Brain microvascular endothelial cell (primary cell): ENCODE measurements at regions not wholly inside any gene's neighbourhood (a gene's known extent, or its start where the extent isn't known, plus 50 kb on each side); places are given as distances from the start of the nearest gene placed in this dataset.

Experiments used
- DNase-seq: peaks from one replicate; pipeline ENCODE4 v3.0.0-alpha.2; 2020
- H3K27ac ChIP-seq: fragments of 250-450 bp; sonication (Bioruptor Pico); 2 replicates; pipeline ENCODE4 v1.5.1; 2020; ENCODE audit warnings: mild to moderate bottlenecking, moderate library complexity
- H3K27me3 ChIP-seq: fragments of 250-450 bp; sonication (Bioruptor Pico); replicated peaks from 2 replicates; pipeline ENCODE4 v1.5.1; 2020; ENCODE audit warnings: mild to moderate bottlenecking
- H3K36me3 ChIP-seq: fragments of 250-450 bp; sonication (Bioruptor Pico); replicated peaks from 2 replicates; pipeline ENCODE4 v1.5.1; 2020; ENCODE audit warnings: mild to moderate bottlenecking
- H3K4me3 ChIP-seq: 2 replicates; pipeline ENCODE4 v1.5.1; 2011; ENCODE audit warnings: low read depth, mild to moderate bottlenecking, control low read depth, low read length, moderate library complexity
- in situ Hi-C: cut with HindIII; loops from 2 replicates; pipeline ENCODE4 v1.10.0; 2017; ENCODE audit warnings: low sequenced_read_pairs, low pct_ligation_motif_present
- TF ChIP-seq, protein P1 (sequence below): IDR thresholded peaks from 2 replicates; pipeline ENCODE4 v1.5.1; 2011; ENCODE audit warnings: low read depth, mild to moderate bottlenecking, moderate library complexity, low read length, control low read depth, inconsistent platforms; ENCODE audit errors: missing control alignments

- Histone ChIP-seq H3K36me3 (no peaks in the 10 kb centered on the region), H3K4me3 (no peak overlapping the region), H3K27ac (peak overlapping the region; percentile 26), H3K27me3 (no peaks in the 10 kb centered on the region)
- in situ Hi-C loops: no loop called here
- DNase-seq: peak; percentile 79
- TF ChIP-seq, protein P1, sequence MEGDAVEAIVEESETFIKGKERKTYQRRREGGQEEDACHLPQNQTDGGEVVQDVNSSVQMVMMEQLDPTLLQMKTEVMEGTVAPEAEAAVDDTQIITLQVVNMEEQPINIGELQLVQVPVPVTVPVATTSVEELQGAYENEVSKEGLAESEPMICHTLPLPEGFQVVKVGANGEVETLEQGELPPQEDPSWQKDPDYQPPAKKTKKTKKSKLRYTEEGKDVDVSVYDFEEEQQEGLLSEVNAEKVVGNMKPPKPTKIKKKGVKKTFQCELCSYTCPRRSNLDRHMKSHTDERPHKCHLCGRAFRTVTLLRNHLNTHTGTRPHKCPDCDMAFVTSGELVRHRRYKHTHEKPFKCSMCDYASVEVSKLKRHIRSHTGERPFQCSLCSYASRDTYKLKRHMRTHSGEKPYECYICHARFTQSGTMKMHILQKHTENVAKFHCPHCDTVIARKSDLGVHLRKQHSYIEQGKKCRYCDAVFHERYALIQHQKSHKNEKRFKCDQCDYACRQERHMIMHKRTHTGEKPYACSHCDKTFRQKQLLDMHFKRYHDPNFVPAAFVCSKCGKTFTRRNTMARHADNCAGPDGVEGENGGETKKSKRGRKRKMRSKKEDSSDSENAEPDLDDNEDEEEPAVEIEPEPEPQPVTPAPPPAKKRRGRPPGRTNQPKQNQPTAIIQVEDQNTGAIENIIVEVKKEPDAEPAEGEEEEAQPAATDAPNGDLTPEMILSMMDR: no peak
Measured at GRCh38 chr2:212646698-212647366, 108.2 kb upstream of the ERBB4 start.

DNA sequence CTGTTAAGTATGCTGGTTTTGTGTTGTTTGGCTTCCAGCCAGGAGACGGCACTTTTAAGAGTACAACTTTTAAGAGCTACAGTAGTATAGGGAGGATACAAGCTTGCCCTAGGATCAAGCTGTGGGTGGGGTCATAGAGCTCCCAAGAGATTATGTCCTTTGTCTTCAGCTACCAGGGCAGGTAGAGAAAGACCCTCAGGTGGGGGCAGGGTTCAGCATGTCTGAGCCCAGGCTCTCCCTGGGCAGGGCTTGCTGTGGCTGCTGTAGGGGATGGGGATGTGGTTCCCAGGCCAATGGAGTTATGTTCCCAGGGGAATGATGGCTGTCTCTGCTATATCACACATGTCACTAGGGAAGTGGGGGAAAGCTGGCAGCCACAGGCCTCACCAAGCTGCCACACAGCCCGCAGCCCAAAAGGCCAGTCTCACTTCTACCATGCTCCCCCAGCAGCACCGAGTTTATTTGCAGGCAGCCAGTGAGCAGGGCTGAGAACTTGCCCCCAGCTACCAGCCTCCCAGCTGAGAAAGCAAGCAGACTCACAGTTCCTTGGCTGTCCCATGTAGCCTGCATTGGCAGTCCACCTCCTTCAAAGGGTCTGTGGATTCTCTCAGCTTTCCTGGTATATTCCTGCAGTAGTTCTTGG, 105.7 kb upstream of the ERBB4 start:
- DNase-seq: no peak
- Histone ChIP-seq H3K36me3 (no peaks in the 10 kb centered on the region), H3K4me3 (no peak overlapping the region), H3K27me3 (no peaks in the 10 kb centered on the region), H3K27ac (no peak overlapping the region)
- in situ Hi-C loops: no loop called here
- TF ChIP-seq, protein P1: no peak

GRCh38 chr2:212640428-212640827, 101.8 kb upstream of the ERBB4 start:
- H3K36me3 ChIP-seq: no peaks in the 10 kb centered on the region
- H3K27ac ChIP-seq: no peak overlapping the region
- no peak for DNase-seq
- H3K27me3 ChIP-seq: no peaks in the 10 kb centered on the region
- in situ Hi-C loops: no loop called here
- TF ChIP-seq, protein P1: no peak
- no peak overlapping the region for H3K4me3 ChIP-seq

DNA sequence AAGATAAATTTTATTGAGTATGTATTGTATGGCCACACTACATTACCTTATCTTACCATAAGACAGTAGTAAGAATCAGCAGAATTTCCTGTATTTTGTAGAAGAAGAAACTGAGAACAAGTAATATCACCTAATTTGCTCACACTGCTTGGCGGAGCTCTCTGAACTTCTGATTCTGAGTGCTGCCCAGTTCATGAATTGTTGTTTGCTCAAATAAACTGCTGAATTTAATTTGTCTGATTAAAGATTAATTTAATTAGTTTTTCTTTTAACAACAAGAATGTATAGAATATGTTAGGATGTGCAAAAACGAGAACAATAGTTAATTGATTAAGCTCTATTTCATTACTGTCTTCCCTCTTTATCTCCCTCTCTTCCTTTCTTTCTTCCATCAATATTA, 100.1 kb upstream of the ERBB4 start:
- Histone ChIP-seq H3K27ac (no peak overlapping the region), H3K4me3 (no peak overlapping the region), H3K27me3 (no peaks in the 10 kb centered on the region), H3K36me3 (no peaks in the 10 kb centered on the region)
- DNase-seq: no peak
- TF ChIP-seq, protein P1: no peak
- in situ Hi-C loops: no loop called here

GRCh38 chr2:212628586-212628985, 90.0 kb upstream of the ERBB4 start:
- in situ Hi-C loops: no loop called here
- Histone ChIP-seq H3K27me3 (no peaks in the 10 kb centered on the region), H3K27ac (no peak overlapping the region), H3K36me3 (no peaks in the 10 kb centered on the region), H3K4me3 (no peak overlapping the region)
- DNase-seq: no peak
- TF ChIP-seq, protein P1: no peak
